ENCODE measurements at regions not wholly inside any gene's neighbourhood (a gene's known extent, or its start where the extent isn't known, plus 50 kb on each side); places are given as distances from the start of the nearest gene placed in this dataset.

DNA sequence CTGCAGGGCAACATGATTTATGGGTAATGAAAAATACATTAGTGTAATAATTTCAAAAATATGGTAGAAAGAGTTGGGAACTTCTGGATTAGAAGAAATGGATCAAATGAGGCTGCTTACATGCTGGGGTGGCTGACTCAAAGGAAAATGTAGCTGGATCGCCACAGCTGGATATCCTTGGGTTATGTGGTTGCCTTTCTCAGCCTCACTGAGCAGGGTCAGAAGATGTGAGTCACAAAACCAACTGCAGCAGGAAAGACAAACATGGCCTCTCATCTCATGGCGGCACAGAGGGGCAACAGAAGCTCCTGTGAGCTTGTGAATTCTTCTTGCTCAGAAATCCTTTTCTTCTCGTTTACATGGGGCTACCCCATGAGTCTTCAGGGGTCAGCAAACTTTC is 317.1 kb upstream of the SPRED2 start:
- CTCF ChIA-PET (ENCODE audit: partially characterized antibody), result no interaction called here
- peaks cover 0 to 5% (median under 1%) of the 10 kb centered on the region in 4 experiments; a peak in 2 of 7 replicates for H3K4me1 ChIP-seq (replicated peaks in 1 of 4; ENCODE audit: control insufficient read depth in 3 of 4, insufficient read depth in 4 of 4, low read length in 3 of 4)
- 62% methylated on average over 3 of the region's 3 CpGs; no CpG with 5 or more reads in 1 of the 2 experiments for WGBS, 2 experiments (ENCODE audit: extremely low coverage in 1 of 2, insufficient coverage in 1 of 2, insufficient read length in 1 of 2, insufficient replicate concordance in 2 of 2, low coverage in 1 of 2, low lambda C conversion rate in 2 of 2, missing lambda C conversion rate in 1 of 2)
- TF ChIP-seq BCL11A (IDR thresholded peaks at IDR 0.05; ENCODE audit: low read depth in 2 of 2, low read length in 2 of 2) (no peak), GABPA (IDR thresholded peaks at IDR 0.05; ENCODE audit: borderline replicate concordance, insufficient read depth, low read length) (no peak), POLR2AphosphoS5 (IDR thresholded peaks at IDR 0.05; ENCODE audit: low read depth, low read length) (no peak), JUN (IDR thresholded peaks at IDR 0.05; ENCODE audit: low read depth, low read length) (no peak), RAD21 (IDR thresholded peaks at IDR 0.05 in 1 of 2, conservative IDR thresholded peaks at IDR 0.05 in 1 of 2; ENCODE audit: low read depth in 2 of 2, low read length in 2 of 2) (no peak), EZH2 (IDR thresholded peaks at IDR 0.05; ENCODE audit: low read depth, low read length, severe bottlenecking) (no peak), TAF7 (optimal IDR thresholded peaks at IDR 0.05; ENCODE audit: borderline replicate concordance, low read depth, low read length) (no peak), YY1 (IDR thresholded peaks at IDR 0.05; ENCODE audit: low read depth, low read length) (no peak), KDM5A (IDR thresholded peaks at IDR 0.05; ENCODE audit: low read length) (no peak), CBX5 (IDR thresholded peaks at IDR 0.05; ENCODE audit: low read depth, low read length) (no peak), CREB1 (IDR thresholded peaks at IDR 0.05) (no peak), SRF (IDR thresholded peaks at IDR 0.05; ENCODE audit: low read depth, low read length) (no peak), KDM1A (IDR thresholded peaks at IDR 0.05; ENCODE audit: borderline replicate concordance, low read length) (no peak), JUND (IDR thresholded peaks at IDR 0.05; ENCODE audit: low read length) (no peak)
- TF ChIP-seq, protein P1, sequence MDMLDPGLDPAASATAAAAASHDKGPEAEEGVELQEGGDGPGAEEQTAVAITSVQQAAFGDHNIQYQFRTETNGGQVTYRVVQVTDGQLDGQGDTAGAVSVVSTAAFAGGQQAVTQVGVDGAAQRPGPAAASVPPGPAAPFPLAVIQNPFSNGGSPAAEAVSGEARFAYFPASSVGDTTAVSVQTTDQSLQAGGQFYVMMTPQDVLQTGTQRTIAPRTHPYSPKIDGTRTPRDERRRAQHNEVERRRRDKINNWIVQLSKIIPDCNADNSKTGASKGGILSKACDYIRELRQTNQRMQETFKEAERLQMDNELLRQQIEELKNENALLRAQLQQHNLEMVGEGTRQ (IDR thresholded peaks at IDR 0.05; ENCODE audit: low read length), result no peak

More for the DNA sequence above, 317.1 kb upstream of the SPRED2 start:
- Histone ChIP-seq H2AK5ac (ENCODE audit: low read depth, low read length) (no peak overlapping the region), H3K18ac (ENCODE audit: extremely low read depth, low read length) (no peak overlapping the region), H3K56ac (replicated peaks; ENCODE audit: insufficient read length, low read depth, low read length) (no peak overlapping the region), H3K14ac (ENCODE audit: insufficient read length) (no peak overlapping the region), H2BK20ac (ENCODE audit: low read length) (no peak overlapping the region), H3K9ac (replicated peaks in 1 of 4; ENCODE audit: extremely low read depth in 1 of 4, low read depth in 3 of 4, low read length in 3 of 4) (no peak overlapping the region), H3K23me2 (ENCODE audit: low read depth, low read length) (no peaks in the 10 kb centered on the region; the same call in 1 of the 2 replicates), H2AFZ (ENCODE audit: low read length) (peak overlapping the region; percentile 32; the same call in 1 of the 2 replicates), H2BK120ac (replicated peaks; ENCODE audit: low read depth, low read length) (no peak overlapping the region), H3K4ac (replicated peaks; ENCODE audit: insufficient read length, low read depth, low read length) (no peak overlapping the region), H3K27me3 (replicated peaks in 1 of 4; ENCODE audit: control insufficient read depth in 3 of 4, extremely low read depth in 1 of 4, insufficient read depth in 3 of 4, low read length in 3 of 4) (no peaks in the 10 kb centered on the region), H4K5ac (ENCODE audit: insufficient read length, low read depth, low read length) (no peak overlapping the region), H4K91ac (replicated peaks; ENCODE audit: insufficient read length, low read length) (no peak overlapping the region), H4K8ac (ENCODE audit: extremely low read depth, insufficient read depth, low read length) (no peak overlapping the region), H3K23ac (ENCODE audit: insufficient read length) (no peak overlapping the region), H4K20me1 (replicated peaks in 1 of 2; ENCODE audit: control insufficient read depth in 1 of 2, insufficient read depth in 2 of 2, low read length in 2 of 2) (no peaks in the 10 kb centered on the region), H3K4me3 (ENCODE audit: extremely low read depth in 1 of 4, insufficient read depth in 2 of 4, low read depth in 3 of 4, low read length in 4 of 4) (no peak overlapping the region), H3K79me2 (ENCODE audit: control insufficient read depth in 1 of 2, insufficient read depth in 2 of 2, low read length in 2 of 2) (no peaks in the 10 kb centered on the region), H2BK15ac (ENCODE audit: low read length) (no peak overlapping the region), H3K9me3 (ENCODE audit: insufficient read depth in 2 of 2, low read depth in 1 of 2, low read length in 1 of 2) (no peaks in the 10 kb centered on the region), H2BK12ac (ENCODE audit: low read depth, low read length) (no peak overlapping the region), H3K27ac (ENCODE audit: low read depth, low read length) (no peak overlapping the region), H2BK5ac (ENCODE audit: low read depth, low read length) (no peak overlapping the region), H3K36me3 (ENCODE audit: control insufficient read depth in 2 of 4, insufficient read depth in 4 of 4, low read length in 3 of 4) (no peaks in the 10 kb centered on the region), H3K4me2 (ENCODE audit: insufficient read depth in 1 of 2, low read depth in 2 of 2, low read length in 2 of 2) (no peak overlapping the region), H3K79me1 (ENCODE audit: low read depth, low read length) (no peaks in the 10 kb centered on the region)
- no peak for DNase-seq (ENCODE audit: low read depth in 1 of 2, low spot score in 2 of 2)
- POLR2A ChIA-PET (ENCODE audit: partially characterized antibody), result no interaction called here
- no peak for FAIRE-seq
